GM12878 (cell line): ENCODE measurements at regions not wholly inside any gene's neighbourhood (a gene's known extent, or its start where the extent isn't known, plus 50 kb on each side); places are given as distances from the start of the nearest gene placed in this dataset.

Experiments used
- ATAC-seq: fragments of 200-7000 bp; cut with Tn5 transposase; 3 replicates; pipeline ENCODE4 v1.9.1; 2020; ENCODE audit warnings: mild to moderate bottlenecking, moderate library complexity
- BruUV-seq: library from RNA; stranded (reverse); fragments of 400-500 nt; replicated peaks from 2 replicates; lab custom pipeline; 2021; lab: Mats Ljungman, UMichigan
- CTCF ChIA-PET: fragments of 300-600 bp; sonication (Branson Sonifier 250); formaldehyde crosslinking; extraction: SDS; loops from one replicate; lab custom pipeline; 2021; ENCODE audit warnings: inconsistent platforms; lab: Yijun Ruan, JAX
- POLR2A ChIA-PET: fragments of 350-600 bp; formaldehyde crosslinking; extraction: SDS; loops from one replicate; lab custom pipeline; 2021; ENCODE audit warnings: inconsistent platforms; lab: Charles Lee
- RAD21 ChIA-PET: fragments of 300-600 bp; sonication (Branson Sonifier 250); formaldehyde crosslinking; loops from one replicate; lab custom pipeline; 2023; ENCODE audit warnings: antibody characterized with exemption; ENCODE audit not compliant: unreplicated experiment; lab: Charles Lee
- SMC1A ChIA-PET: fragments of 300-600 bp; sonication (Branson Sonifier 250); formaldehyde crosslinking; loops from one replicate; lab custom pipeline; 2023; ENCODE audit not compliant: unreplicated experiment, uncharacterized antibody; lab: Charles Lee
- DNase-seq: peaks from one replicate; pipeline ENCODE4 v3.0.0-alpha.2; 2011; ENCODE audit warnings: low read depth, low spot score
- FAIRE-seq: peaks from 3 replicates; lab custom pipeline; 2011; peaks lifted over from hg19 to GRCh38; lab: Jason Lieb, UNC
- H2AFZ ChIP-seq: 2 replicates; pipeline ENCODE4 v1.6.0; 2011; ENCODE audit warnings: low read depth, low read length, control low read depth; ENCODE audit not compliant: control insufficient read depth
- H3K27ac ChIP-seq: 2 replicates; pipeline ENCODE4 v1.5.1; 2011; ENCODE audit warnings: control low read depth; ENCODE audit not compliant: control insufficient read depth, insufficient read depth
- H3K27me3 ChIP-seq, 2 experiments: replicated peaks in 1 of 2; 2 replicates each; pipeline versions ENCODE4 v1.6.0 to v1.6.1; 2011; ENCODE audit warnings: low read length in 1 of 2; ENCODE audit not compliant: control insufficient read depth in 2 of 2, insufficient read depth in 2 of 2
- H3K36me3 ChIP-seq, 2 experiments: 2 replicates each; pipeline ENCODE4 v1.5.1; 2011; ENCODE audit warnings: low read length in 1 of 2; ENCODE audit not compliant: control insufficient read depth in 2 of 2, insufficient read depth in 2 of 2
- H3K4me1 ChIP-seq: 2 replicates; pipeline ENCODE4 v1.6.1; 2011; ENCODE audit warnings: mild to moderate bottlenecking, low read length, moderate library complexity, mixed read lengths; ENCODE audit not compliant: control insufficient read depth, insufficient read depth
- H3K4me2 ChIP-seq: 2 replicates; pipeline ENCODE4 v1.6.0; 2011; ENCODE audit warnings: control low read depth; ENCODE audit not compliant: control insufficient read depth, insufficient read depth
- H3K4me3 ChIP-seq: fragments of 200-600 bp; sonication (generic); 2 replicates; pipeline ENCODE4 v1.5.1; 2016
- H3K79me2 ChIP-seq: 2 replicates; pipeline ENCODE4 v1.6.0; 2011; ENCODE audit warnings: low read length; ENCODE audit not compliant: control insufficient read depth, insufficient read depth
- H3K9ac ChIP-seq: 2 replicates; pipeline ENCODE4 v1.8.0; 2011; ENCODE audit warnings: low read length, control low read depth, mixed read lengths; ENCODE audit not compliant: control insufficient read depth, insufficient read depth
- H3K9me3 ChIP-seq: replicated peaks from 3 replicates; pipeline ENCODE4 v1.5.1; 2011; ENCODE audit warnings: mild to moderate bottlenecking, low read length; ENCODE audit not compliant: control insufficient read depth, insufficient read depth
- H4K20me1 ChIP-seq: 2 replicates; pipeline ENCODE4 v1.6.0; 2011; ENCODE audit not compliant: control insufficient read depth, insufficient read depth
- ELK1 ChIP-seq: IDR thresholded peaks from 2 replicates; pipeline ENCODE4 v1.6.1; 2012; ENCODE audit warnings: low read depth, low read length, improper control_type of control experiment
- EZH2 ChIP-seq: IDR thresholded peaks from 2 replicates; pipeline ENCODE4 v1.6.1; 2012; ENCODE audit warnings: low read depth, mild to moderate bottlenecking, control low read depth, inconsistent platforms, low read length, borderline replicate concordance; ENCODE audit not compliant: control insufficient read depth
- HSF1 ChIP-seq: fragments of 150-350 bp; IDR thresholded peaks from 2 replicates; pipeline ENCODE4 v1.6.1; 2014; ENCODE audit warnings: mild to moderate bottlenecking, low read depth, low read length
- MLLT1 ChIP-seq: fragments of 450-650 bp; IDR thresholded peaks from 2 replicates; pipeline ENCODE4 v1.6.1; 2016; ENCODE audit warnings: mild to moderate bottlenecking
- MYB ChIP-seq: fragments of 150-350 bp; IDR thresholded peaks from 2 replicates; pipeline ENCODE4 v1.6.1; 2014; ENCODE audit warnings: mild to moderate bottlenecking, low read depth, low read length, borderline replicate concordance
- PBX3 ChIP-seq: IDR thresholded peaks from 2 replicates; pipeline ENCODE4 v1.6.1; 2011; ENCODE audit warnings: mild to moderate bottlenecking, low read depth, low read length, moderate library complexity; ENCODE audit not compliant: insufficient replicate concordance
- SMAD5 ChIP-seq: IDR thresholded peaks from 2 replicates; pipeline ENCODE4 v1.6.1; 2016; ENCODE audit warnings: antibody characterized with exemption, low read depth
- STAT1 ChIP-seq: fragments of 450-650 bp; conservative IDR thresholded peaks from 2 replicates; pipeline ENCODE4 v1.6.1; 2014; ENCODE audit warnings: antibody characterized with exemption, mild to moderate bottlenecking
- WRNIP1 ChIP-seq: IDR thresholded peaks from 2 replicates; pipeline ENCODE4 v1.6.1; 2011; ENCODE audit warnings: low read depth, low read length, improper control_type of control experiment, borderline replicate concordance
- ZNF207 ChIP-seq: fragments of 450-650 bp; IDR thresholded peaks from 2 replicates; pipeline ENCODE4 v1.6.1; 2014; ENCODE audit warnings: antibody characterized with exemption, mild to moderate bottlenecking, borderline replicate concordance
- WGBS: methylation state at CpG from one replicate; pipeline ENCODE4 v1.1.6; 2016; ENCODE audit warnings: low lambda C conversion rate; ENCODE audit not compliant: insufficient replicate concordance, insufficient coverage; ENCODE audit errors: missing lambda C conversion rate; 5-methylcytosine and 5-hydroxymethylcytosine counted together
- in situ Hi-C: fragments of 300-500 bp; cut with MboI; formaldehyde crosslinking; loops from 9 replicates; pipeline ENCODE4 v1.14.3; 2018; ENCODE audit warnings: mixed read lengths
- intact Hi-C: fragments of 100-400 bp; cut with micrococcal nuclease; formaldehyde crosslinking; loops from one replicate; pipeline ENCODE4 v1.14.2; 2022; ENCODE audit not compliant: unreplicated experiment

GRCh38 chr9:71515107-71515506, 253.2 kb downstream of the CEMIP2 start:
- no peaks in the 10 kb centered on the region; a peak in 1 of 4 replicates for H3K27me3 ChIP-seq
- FAIRE-seq (no peak), DNase-seq (no peak), ATAC-seq (no peak)
- H2AFZ ChIP-seq, result no peak overlapping the region
- no peaks in the 10 kb centered on the region for H3K9me3 ChIP-seq
- H3K79me2 ChIP-seq, result no peaks in the 10 kb centered on the region
- ChIA-PET RAD21 (no interaction called here), SMC1A (interaction anchor here (1.2 kb wide), 1 partner anchor 9 kb away, joined by 3 read pairs; no protein-coding TSS in a partner anchor), POLR2A (no interaction called here), CTCF (no interaction called here)
- no peaks in the 10 kb centered on the region for H3K4me1 ChIP-seq
- in situ Hi-C loops (no loop called here), intact Hi-C loops (no loop called here)
- H3K27ac ChIP-seq, result no peak overlapping the region
- H3K36me3 ChIP-seq, result no peaks in the 10 kb centered on the region
- TF ChIP-seq ZNF207, result no peak
- no peak for TF ChIP-seq WRNIP1
- no peak for TF ChIP-seq HSF1
- no peak for TF ChIP-seq PBX3
- no peak for TF ChIP-seq ELK1
- no peak for TF ChIP-seq MYB
- TF ChIP-seq EZH2, result no peak
- no peak for TF ChIP-seq MLLT1
- TF ChIP-seq SMAD5, result no peak
- no peak for TF ChIP-seq STAT1
- H3K4me3 ChIP-seq, result no peak overlapping the region
- no peaks in the 10 kb centered on the region for H4K20me1 ChIP-seq
- no peak overlapping the region for H3K9ac ChIP-seq
- H3K4me2 ChIP-seq, result no peak overlapping the region
- WGBS, result 32% methylated on average over 4 of the region's 4 CpGs
- no TSS peak for BruUV-seq
